BE2C (cell line): ENCODE measurements at regions not wholly inside any gene's neighbourhood (a gene's known extent, or its start where the extent isn't known, plus 50 kb on each side); places are given as distances from the start of the nearest gene placed in this dataset.

Experiments
- DNase-seq: peaks from one replicate; pipeline ENCODE4 v3.0.0-alpha.2; 2020
- H3K27me3 ChIP-seq: fragments of 250-450 bp; sonication (Bioruptor Pico); 2 replicates; pipeline ENCODE4 v1.5.1; 2020; ENCODE audit warnings: mild to moderate bottlenecking
- H3K36me3 ChIP-seq: fragments of 250-450 bp; sonication (Bioruptor Pico); 2 replicates; pipeline ENCODE4 v1.5.1; 2020; ENCODE audit warnings: mild to moderate bottlenecking
- H3K4me1 ChIP-seq: fragments of 250-450 bp; sonication (Bioruptor Pico); 2 replicates; pipeline ENCODE4 v1.5.1; 2020
- H3K4me3 ChIP-seq: 2 replicates; pipeline ENCODE4 v1.5.1; 2011; ENCODE audit warnings: low read depth, low read length
- H3K9me3 ChIP-seq: fragments of 250-450 bp; sonication (Bioruptor Pico); 2 replicates; pipeline ENCODE4 v1.5.1; 2020
- CTCF ChIP-seq: IDR thresholded peaks from 2 replicates; pipeline ENCODE4 v1.5.1; 2012; ENCODE audit warnings: mild to moderate bottlenecking, low read depth, low read length

- H3K36me3 ChIP-seq, result no peaks in the 10 kb centered on the region
- no peak for DNase-seq
Observed at GRCh38 chr2:150938527-150938926, 323.1 kb downstream of the RBM43 start.

GRCh38 chr2:150937030-150937429 is 324.6 kb downstream of the RBM43 start:
- TF ChIP-seq CTCF, result no peak
- no peak for DNase-seq
- H3K9me3 ChIP-seq, result no peaks in the 10 kb centered on the region
- no peak overlapping the region for H3K4me3 ChIP-seq
- H3K4me1 ChIP-seq, result no peaks in the 10 kb centered on the region
- no peaks in the 10 kb centered on the region for H3K36me3 ChIP-seq
- H3K27me3 ChIP-seq, result no peaks in the 10 kb centered on the region

More at GRCh38 chr2:150938527-150938926, 323.1 kb downstream of the RBM43 start:
- TF ChIP-seq CTCF, result no peak
- H3K9me3 ChIP-seq, result no peaks in the 10 kb centered on the region
- no peaks in the 10 kb centered on the region for H3K4me1 ChIP-seq
- no peak overlapping the region for H3K4me3 ChIP-seq
- no peaks in the 10 kb centered on the region for H3K27me3 ChIP-seq

GRCh38 chr2:150931451-150931850 is 330.2 kb downstream of the RBM43 start:
- TF ChIP-seq CTCF, result no peak
- no peaks in the 10 kb centered on the region for H3K36me3 ChIP-seq
- H3K4me1 ChIP-seq, result no peaks in the 10 kb centered on the region
- H3K4me3 ChIP-seq, result no peak overlapping the region
- H3K9me3 ChIP-seq, result no peaks in the 10 kb centered on the region
- H3K27me3 ChIP-seq, result no peaks in the 10 kb centered on the region
- DNase-seq, result no peak

GRCh38 chr2:150925611-150926010 is 336.1 kb downstream of the RBM43 start:
- H3K9me3 ChIP-seq, result no peaks in the 10 kb centered on the region
- no peaks in the 10 kb centered on the region for H3K36me3 ChIP-seq
- no peak for TF ChIP-seq CTCF
- H3K4me1 ChIP-seq, result no peaks in the 10 kb centered on the region
- no peak for DNase-seq
- no peak overlapping the region for H3K4me3 ChIP-seq
- H3K27me3 ChIP-seq, result no peaks in the 10 kb centered on the region

GRCh38 chr2:150924878-150925277 is 336.8 kb downstream of the RBM43 start:
- Histone ChIP-seq H3K36me3 (no peaks in the 10 kb centered on the region), H3K9me3 (no peaks in the 10 kb centered on the region), H3K4me3 (no peak overlapping the region), H3K27me3 (no peaks in the 10 kb centered on the region), H3K4me1 (no peaks in the 10 kb centered on the region)
- TF ChIP-seq CTCF, result no peak
- DNase-seq, result no peak

DNA sequence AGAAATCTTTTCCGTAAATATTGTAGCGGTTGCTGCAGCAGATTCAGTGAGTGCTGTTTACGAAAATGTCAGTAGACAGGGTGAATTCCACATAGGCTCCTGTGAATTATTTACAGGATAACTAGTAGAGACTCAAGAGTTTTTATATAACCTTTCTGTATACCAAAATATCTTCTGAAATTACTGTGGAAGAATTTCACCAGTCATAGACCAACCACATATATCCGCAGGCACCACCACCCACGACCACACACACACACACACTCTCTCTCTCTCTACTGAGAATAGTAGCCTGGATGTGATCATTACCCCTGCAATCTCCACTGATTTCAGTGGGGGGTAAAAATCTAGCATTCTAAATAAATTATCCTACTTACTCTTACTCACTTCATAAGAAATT is 341.8 kb downstream of the RBM43 start:
- Histone ChIP-seq H3K4me1 (no peaks in the 10 kb centered on the region), H3K27me3 (no peaks in the 10 kb centered on the region), H3K4me3 (no peak overlapping the region), H3K36me3 (no peaks in the 10 kb centered on the region), H3K9me3 (no peaks in the 10 kb centered on the region)
- no peak for DNase-seq
- no peak for TF ChIP-seq CTCF
